ENCODE measurements at regions not wholly inside any gene's neighbourhood (a gene's known extent, or its start where the extent isn't known, plus 50 kb on each side); places are given as distances from the start of the nearest gene placed in this dataset.

DNA sequence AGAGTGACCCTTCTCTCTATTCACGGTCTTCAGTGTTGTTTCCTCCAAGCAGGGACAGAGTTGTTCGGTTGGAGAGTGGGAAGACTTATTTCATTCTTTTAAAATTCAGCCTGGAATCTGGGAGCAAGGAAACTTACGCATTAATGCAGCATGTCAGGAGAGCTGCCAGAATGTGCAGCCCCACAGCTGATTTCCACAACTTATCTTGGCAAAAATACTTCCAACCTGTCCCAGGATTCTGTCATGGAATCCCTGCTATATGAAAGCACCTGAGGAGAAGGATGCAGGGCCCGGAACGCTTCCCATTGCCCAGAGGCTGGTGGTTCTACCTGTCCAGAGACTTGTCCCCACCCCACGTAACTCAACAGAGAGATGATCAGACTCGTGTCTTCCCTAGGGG is 86.9 kb upstream of the MKI67 start:
- TF ChIP-seq POLR2AphosphoS5 (IDR thresholded peaks at IDR 0.05; ENCODE audit: low read depth, low read length), result no peak
- TF ChIP-seq, protein P1, sequence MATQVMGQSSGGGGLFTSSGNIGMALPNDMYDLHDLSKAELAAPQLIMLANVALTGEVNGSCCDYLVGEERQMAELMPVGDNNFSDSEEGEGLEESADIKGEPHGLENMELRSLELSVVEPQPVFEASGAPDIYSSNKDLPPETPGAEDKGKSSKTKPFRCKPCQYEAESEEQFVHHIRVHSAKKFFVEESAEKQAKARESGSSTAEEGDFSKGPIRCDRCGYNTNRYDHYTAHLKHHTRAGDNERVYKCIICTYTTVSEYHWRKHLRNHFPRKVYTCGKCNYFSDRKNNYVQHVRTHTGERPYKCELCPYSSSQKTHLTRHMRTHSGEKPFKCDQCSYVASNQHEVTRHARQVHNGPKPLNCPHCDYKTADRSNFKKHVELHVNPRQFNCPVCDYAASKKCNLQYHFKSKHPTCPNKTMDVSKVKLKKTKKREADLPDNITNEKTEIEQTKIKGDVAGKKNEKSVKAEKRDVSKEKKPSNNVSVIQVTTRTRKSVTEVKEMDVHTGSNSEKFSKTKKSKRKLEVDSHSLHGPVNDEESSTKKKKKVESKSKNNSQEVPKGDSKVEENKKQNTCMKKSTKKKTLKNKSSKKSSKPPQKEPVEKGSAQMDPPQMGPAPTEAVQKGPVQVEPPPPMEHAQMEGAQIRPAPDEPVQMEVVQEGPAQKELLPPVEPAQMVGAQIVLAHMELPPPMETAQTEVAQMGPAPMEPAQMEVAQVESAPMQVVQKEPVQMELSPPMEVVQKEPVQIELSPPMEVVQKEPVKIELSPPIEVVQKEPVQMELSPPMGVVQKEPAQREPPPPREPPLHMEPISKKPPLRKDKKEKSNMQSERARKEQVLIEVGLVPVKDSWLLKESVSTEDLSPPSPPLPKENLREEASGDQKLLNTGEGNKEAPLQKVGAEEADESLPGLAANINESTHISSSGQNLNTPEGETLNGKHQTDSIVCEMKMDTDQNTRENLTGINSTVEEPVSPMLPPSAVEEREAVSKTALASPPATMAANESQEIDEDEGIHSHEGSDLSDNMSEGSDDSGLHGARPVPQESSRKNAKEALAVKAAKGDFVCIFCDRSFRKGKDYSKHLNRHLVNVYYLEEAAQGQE (IDR thresholded peaks at IDR 0.05; ENCODE audit: insufficient read depth in 1 of 2, low read depth in 2 of 2, low read length in 2 of 2), result no peak

Data from PFSK-1 (cell line).